Left ventricle myocardium inferior (tissue), 1 donor: ENCODE measurements at regions not wholly inside any gene's neighbourhood (a gene's known extent, or its start where the extent isn't known, plus 50 kb on each side); places are given as distances from the start of the nearest gene placed in this dataset.

Source experiments
- DNase-seq: peaks from one replicate; pipeline ENCODE4 v3.0.0-alpha.2; 2020
- H3K27ac ChIP-seq: fragments of 200-600 bp; replicated peaks from 2 replicates; pipeline ENCODE4 v1.8.0; 2021
- H3K27me3 ChIP-seq: fragments of 200-600 bp; 2 replicates; pipeline ENCODE4 v1.8.0; 2021; ENCODE audit warnings: low read depth
- H3K36me3 ChIP-seq: fragments of 200-600 bp; 2 replicates; pipeline ENCODE4 v1.8.0; 2021
- H3K4me1 ChIP-seq: fragments of 200-600 bp; 2 replicates; pipeline ENCODE4 v1.8.0; 2021
- H3K4me3 ChIP-seq: fragments of 200-600 bp; 2 replicates; pipeline ENCODE4 v1.8.0; 2021; ENCODE audit warnings: mild to moderate bottlenecking, moderate library complexity
- H3K9me3 ChIP-seq: fragments of 200-600 bp; replicated peaks from 2 replicates; pipeline ENCODE4 v1.8.0; 2021
- CTCF ChIP-seq: fragments of 200-600 bp; IDR thresholded peaks from 2 replicates; pipeline ENCODE4 v1.8.0; 2021; ENCODE audit warnings: antibody characterized with exemption, mild to moderate bottlenecking, borderline replicate concordance
- intact Hi-C: fragments of 100-400 bp; cut with micrococcal nuclease; formaldehyde crosslinking; loops from one replicate; pipeline ENCODE4 v1.11.0; 2022
- donor health status: DM: no; HTN: yes; CAD: no; lungs with severe emphysema.

GRCh38 chr5:165201771-165202518 lies 1696.5 kb downstream of the MAT2B start:
- Histone ChIP-seq H3K9me3 (peaks cover 14% of the 10 kb centered on the region), H3K27me3 (no peaks in the 10 kb centered on the region), H3K27ac (no peak overlapping the region), H3K4me1 (no peaks in the 10 kb centered on the region), H3K4me3 (no peak overlapping the region), H3K36me3 (no peaks in the 10 kb centered on the region)
- DNase-seq = no peak
- intact Hi-C loops = loop anchor here (10.0 kb wide), 1 partner anchor 1637 kb away; no protein-coding TSS in a partner anchor
- TF ChIP-seq CTCF = no peak

- H3K4me1 ChIP-seq = no peaks in the 10 kb centered on the region
- no peak for DNase-seq
- no peak for TF ChIP-seq CTCF
- intact Hi-C loops = loop anchor here (10.0 kb wide), 1 partner anchor 1638 kb away; no protein-coding TSS in a partner anchor
- H3K36me3 ChIP-seq = no peaks in the 10 kb centered on the region
- no peak overlapping the region for H3K4me3 ChIP-seq
- H3K27me3 ChIP-seq = no peaks in the 10 kb centered on the region
- peaks cover 8% of the 10 kb centered on the region for H3K9me3 ChIP-seq
- H3K27ac ChIP-seq = no peak overlapping the region
Observed at GRCh38 chr5:165202519-165202910, 1697.1 kb downstream of the MAT2B start.

GRCh38 chr5:165209101-165209727 lies 1703.8 kb downstream of the MAT2B start:
- H3K27ac ChIP-seq = no peak overlapping the region
- H3K27me3 ChIP-seq = no peaks in the 10 kb centered on the region
- intact Hi-C loops = loop anchor here (10.0 kb wide), 1 partner anchor 1644 kb away; no protein-coding TSS in a partner anchor
- DNase-seq = no peak
- H3K4me3 ChIP-seq = no peak overlapping the region
- no peaks in the 10 kb centered on the region for H3K36me3 ChIP-seq
- TF ChIP-seq CTCF = peak; percentile 68
- H3K4me1 ChIP-seq = no peaks in the 10 kb centered on the region
- no peaks in the 10 kb centered on the region for H3K9me3 ChIP-seq

GRCh38 chr5:165224366-165225045 lies 1719.1 kb downstream of the MAT2B start:
- Histone ChIP-seq H3K9me3 (no peaks in the 10 kb centered on the region), H3K27me3 (no peaks in the 10 kb centered on the region), H3K36me3 (no peaks in the 10 kb centered on the region), H3K4me3 (no peak overlapping the region), H3K4me1 (no peaks in the 10 kb centered on the region), H3K27ac (no peak overlapping the region)
- DNase-seq = no peak
- intact Hi-C loops = no loop called here
- TF ChIP-seq CTCF = no peak

GRCh38 chr5:165227515-165227914 lies 1722.1 kb downstream of the MAT2B start:
- DNase-seq = no peak
- intact Hi-C loops = no loop called here
- Histone ChIP-seq H3K36me3 (no peaks in the 10 kb centered on the region), H3K4me1 (no peaks in the 10 kb centered on the region), H3K27me3 (no peaks in the 10 kb centered on the region), H3K27ac (no peak overlapping the region), H3K9me3 (no peaks in the 10 kb centered on the region), H3K4me3 (no peak overlapping the region)
- no peak for TF ChIP-seq CTCF
